CD4-positive, alpha-beta T cell treated with Interleukin-4 for 1 hour (primary cell): ENCODE measurements at regions not wholly inside any gene's neighbourhood (a gene's known extent, or its start where the extent isn't known, plus 50 kb on each side); places are given as distances from the start of the nearest gene placed in this dataset.
"Not testable (repeated sequence)": the region's sequence is repeated elsewhere in the genome, so short reads cannot be mapped to it uniquely, and the experiment has no call there.

ENCODE experiments used
- DNase-seq, 2 donors: peaks; one replicate each; pipeline ENCODE4 v3.0.0-alpha.2; 2020 to 2022

DNA sequence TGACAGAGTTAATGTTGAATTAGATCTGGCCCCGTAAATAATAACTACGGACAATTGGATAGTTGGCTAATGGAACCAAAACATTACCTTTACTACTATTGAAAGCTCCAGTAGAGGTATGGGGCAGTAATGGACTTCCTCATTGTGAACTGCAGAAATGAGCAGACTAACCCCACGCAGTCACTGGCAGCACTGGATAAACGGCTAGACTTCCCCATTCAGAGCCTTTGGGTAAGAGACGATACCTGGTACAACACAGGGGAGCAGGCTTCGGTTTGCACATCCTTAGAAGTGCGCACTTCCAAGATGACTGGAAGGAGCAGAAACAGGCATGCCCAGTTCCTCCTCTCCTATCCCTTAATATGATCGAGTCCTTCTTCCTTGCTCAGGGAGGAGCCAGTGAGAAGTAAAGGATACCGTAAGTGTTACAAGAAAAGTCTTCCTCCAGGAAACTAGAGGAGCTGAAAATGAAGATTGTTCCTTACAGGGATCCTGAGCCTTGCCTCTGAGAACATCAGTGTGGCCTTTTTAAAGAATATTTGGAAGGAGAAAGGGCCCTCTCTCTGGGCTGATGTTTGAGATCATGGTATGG is 100.5 kb upstream of the NECTIN3 start:
- DNase-seq: no peak

DNA sequence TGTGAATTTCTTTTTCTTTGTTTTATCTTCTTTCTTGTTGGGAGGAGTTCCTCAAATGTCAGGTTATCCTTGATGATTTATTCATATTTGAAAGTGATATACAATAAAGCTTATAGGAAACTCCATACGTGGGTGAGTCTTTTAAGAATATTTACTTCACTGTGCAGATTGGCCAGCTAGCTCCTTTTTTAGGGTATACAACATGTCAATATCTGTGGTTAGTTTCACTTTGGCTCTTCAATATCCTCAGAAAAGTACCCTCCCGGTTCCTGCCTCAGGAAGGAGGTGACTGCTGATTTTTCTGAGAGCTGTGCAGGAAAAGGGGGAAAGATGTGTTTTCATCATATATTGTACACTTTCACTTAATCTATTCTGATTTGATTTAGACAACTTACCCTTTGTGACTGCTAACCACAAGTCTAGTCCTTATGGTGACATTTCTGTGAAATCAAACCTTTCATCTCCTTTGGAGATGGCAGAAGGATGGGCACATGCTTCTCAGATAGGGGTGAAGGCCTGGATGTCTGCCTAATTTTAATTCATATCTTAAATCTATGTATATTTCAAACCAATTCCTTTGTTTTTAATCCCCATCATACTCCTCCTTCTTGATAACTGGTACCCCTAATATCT is 98.2 kb upstream of the NECTIN3 start:
- no peak for DNase-seq

DNA sequence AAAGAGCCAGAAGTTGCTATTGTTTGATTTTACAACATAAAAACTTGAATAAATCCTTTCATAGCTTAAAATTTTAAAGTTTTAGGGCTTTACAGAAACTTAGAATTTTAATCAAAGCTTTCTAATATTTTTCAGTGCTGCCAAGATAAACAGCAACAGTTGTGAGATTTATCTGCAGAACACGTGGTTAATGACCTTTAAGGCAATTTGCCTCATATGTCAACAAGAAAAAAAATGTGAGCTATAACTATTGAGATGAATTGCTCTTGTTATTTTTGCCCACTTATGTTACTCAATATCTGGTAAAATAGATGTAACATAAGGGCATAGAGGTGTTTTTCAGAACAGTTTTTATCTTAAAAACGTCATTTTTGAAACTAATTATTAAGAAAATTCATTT is 96.7 kb upstream of the NECTIN3 start:
- DNase-seq: no peak

DNA sequence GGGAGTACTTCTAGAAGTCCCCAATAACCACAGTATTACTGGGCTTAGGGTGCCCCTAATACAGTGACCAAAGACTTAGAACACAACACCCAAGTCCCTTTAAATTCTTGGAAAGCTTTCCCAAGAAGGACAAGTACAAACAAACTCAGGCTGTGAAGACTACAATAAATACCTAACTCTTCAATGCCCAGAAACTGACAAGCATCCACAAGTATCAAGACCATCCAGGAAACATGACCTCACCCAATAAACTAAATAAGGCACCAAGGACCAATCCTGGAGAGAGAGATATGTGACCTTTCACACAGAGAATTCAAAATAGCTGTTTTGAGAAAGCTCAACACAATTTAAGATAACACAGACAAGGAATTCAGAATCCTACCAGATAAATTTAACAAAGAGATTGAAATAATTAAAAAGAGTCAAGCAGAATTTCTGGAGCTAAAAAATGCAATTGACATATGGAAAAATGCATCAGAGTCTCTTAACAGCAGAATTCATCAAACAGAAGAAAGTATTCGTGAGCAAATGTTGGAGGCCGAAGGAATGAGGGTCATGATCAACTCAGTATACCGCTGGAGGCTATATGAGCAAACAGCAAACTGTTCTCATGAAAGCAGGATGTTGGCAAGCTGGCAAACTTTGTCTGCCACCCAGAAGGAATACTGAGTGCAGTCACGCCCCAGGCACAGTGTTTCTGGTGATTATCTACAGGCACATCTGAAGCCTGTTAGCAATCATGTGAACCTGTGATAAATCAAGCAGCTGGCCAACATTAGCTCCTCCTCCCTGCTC is 87.0 kb upstream of the NECTIN3 start:
- no peak for DNase-seq

DNA sequence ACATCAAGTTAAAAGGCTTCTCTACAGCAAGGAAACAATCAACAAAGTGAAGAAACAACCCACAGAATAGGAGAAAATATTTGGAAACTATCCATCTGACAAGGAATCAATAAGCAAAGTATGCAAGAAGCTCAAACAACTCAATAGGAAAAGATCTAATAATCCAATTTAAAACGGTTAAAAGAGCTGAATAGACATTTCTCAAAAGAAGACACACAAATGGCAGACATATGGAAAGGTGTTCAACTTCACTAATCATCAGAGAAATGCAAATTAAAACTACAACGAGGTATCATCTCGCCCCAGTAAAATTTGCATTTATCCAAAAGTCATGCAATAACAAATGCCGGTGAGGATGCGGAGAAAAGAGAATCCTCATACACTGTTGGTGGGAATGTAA is 82.2 kb upstream of the NECTIN3 start:
- DNase-seq: no peak

DNA sequence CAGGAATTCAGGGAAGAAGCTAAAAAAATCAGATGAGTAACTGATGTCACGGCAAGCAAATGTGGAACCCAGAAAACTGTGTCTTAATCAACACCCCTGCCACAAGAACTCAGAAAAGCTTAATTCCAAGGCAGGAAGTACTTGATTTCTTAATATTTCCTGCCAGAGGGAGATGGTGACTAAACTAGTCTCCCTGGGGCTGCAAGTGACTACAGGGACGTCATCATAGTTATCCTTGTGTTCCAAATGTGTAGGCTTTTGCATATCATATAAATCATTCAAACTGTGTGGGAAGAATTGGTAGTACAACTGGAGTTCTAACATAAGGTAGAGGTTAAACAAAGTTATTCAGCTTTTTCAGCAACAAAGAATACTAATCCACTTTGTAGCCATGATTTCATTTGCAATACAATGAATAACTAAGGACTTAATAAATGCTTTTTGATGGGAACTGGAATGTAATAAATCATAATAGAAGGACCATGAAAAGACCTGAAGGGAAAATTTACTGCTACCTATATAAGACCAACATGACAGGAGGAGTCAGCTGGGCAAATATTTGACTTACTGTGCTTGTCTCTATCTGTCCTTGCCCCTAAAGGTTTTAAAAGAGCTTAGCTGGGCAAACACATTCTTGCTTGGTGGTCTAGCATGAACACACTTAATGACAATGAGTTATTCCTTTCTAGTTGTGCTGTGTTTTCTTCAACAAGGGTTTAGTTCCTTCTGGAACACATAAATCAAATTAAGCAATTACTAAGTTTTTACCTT is 76.0 kb upstream of the NECTIN3 start:
- no peak for DNase-seq

DNA sequence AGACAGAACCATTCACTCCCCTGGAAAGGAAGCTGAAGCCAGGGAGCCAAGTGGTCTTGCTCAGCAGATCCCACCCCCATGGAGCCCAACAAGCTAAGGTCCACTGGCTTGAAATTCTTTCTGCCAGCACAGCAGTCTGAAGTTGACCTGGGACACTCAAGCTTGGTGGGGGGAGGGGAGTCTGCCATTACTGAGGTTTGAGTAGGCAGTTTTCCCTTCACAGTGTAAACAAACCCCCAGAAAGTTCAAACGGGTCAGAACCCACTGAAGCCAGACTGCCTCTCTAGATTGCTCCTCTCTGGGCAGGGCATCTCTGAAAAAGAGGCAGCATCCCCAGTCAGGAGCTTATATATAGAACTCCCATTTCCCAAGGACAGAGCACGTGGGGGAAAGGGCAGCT is 72.8 kb upstream of the NECTIN3 start:
- not testable (repeated sequence) for DNase-seq

DNA sequence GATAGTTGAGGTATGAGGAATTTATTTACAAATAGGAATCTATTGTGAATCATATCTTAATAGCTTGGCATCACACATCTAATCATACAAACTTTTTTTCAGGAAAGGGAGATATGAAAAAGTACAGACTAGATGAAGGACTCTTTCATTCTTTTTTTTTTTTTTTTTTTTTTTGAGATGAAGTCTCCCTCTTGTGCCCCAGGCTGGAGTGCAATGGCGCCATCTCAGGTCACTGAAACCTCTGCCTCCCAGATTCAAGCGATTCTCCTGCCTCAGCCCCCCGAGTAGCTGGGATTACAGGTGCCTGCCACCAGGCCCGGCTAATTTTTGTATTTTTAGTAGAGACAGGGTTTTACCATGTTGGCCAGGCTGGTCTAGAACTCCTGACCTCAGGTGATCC is 65.1 kb upstream of the NECTIN3 start:
- DNase-seq: not testable (repeated sequence)

DNA sequence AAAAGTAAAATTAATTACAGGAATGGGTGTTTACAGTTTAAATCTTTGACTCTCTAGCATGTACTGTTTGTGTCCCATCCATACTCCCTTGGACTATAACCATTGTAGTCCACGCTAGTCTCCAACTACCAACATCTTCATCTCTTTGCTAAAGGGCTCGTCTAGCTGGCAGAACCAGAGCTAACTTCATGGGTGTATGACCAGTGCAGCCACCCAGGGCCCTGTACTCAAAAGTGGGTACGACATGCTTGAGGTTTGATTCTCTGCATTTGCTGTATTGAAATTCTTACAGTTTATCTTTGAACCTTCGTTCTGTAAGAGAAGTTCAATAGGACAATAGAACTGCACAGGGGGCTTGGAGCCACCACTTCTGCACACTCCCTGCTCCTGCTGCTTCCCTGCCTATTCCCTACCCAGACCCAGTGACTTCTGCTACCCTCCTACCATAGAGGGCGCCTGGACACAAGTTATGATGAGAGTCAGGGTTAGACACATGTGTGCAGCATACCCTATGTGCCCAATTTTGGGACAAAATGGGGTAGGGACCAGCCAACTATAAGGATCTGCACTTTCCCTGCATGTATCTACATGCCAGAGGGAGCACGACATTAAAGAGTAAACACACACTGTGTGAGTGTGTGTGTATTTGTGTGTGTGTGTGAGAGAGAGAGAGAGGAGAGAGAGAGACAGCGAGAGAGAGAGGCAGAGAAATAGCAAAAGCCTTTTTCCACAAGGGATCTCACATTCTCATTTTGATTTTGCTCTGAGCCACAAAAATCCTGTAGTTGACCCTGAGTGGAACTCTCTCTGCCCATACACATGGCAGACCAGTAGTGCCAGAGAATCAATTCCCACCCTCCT is 59.0 kb upstream of the NECTIN3 start:
- DNase-seq: no peak
